ENCODE measurements at regions not wholly inside any gene's neighbourhood (a gene's known extent, or its start where the extent isn't known, plus 50 kb on each side); places are given as distances from the start of the nearest gene placed in this dataset.

DNA sequence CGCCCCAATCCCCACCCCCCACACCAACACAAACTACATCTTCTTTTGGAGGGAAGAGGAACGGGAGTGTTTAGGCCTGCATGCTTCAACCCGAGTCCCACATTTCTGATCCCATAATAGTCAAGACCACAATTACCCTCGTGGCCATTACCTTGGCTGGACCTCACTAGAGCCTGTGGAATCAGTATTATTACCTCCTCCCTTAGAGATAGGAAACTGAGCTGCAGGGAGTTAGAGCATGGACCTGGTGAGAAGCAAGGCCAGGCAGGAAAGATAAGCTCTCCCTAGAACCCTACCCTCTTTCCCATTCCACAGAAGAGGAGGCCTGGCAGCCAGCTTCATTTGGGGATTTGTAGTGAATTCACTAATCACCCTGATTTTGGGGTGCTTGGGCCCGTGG lies 74.1 kb downstream of the NCR2 start:
- intact Hi-C loops (cut with DNase I): no loop called here
- H3K36me3 ChIP-seq: no peaks in the 10 kb centered on the region
- DNase-seq (no peak), ATAC-seq (no peak)
- H3K4me3 ChIP-seq: no peak overlapping the region
- no peaks in the 10 kb centered on the region for H3K9me3 ChIP-seq
- H3K27me3 ChIP-seq: peaks cover 21% of the 10 kb centered on the region
- H3K27ac ChIP-seq: no peak overlapping the region
- H3K4me1 ChIP-seq: no peaks in the 10 kb centered on the region
- TF ChIP-seq, protein P1, sequence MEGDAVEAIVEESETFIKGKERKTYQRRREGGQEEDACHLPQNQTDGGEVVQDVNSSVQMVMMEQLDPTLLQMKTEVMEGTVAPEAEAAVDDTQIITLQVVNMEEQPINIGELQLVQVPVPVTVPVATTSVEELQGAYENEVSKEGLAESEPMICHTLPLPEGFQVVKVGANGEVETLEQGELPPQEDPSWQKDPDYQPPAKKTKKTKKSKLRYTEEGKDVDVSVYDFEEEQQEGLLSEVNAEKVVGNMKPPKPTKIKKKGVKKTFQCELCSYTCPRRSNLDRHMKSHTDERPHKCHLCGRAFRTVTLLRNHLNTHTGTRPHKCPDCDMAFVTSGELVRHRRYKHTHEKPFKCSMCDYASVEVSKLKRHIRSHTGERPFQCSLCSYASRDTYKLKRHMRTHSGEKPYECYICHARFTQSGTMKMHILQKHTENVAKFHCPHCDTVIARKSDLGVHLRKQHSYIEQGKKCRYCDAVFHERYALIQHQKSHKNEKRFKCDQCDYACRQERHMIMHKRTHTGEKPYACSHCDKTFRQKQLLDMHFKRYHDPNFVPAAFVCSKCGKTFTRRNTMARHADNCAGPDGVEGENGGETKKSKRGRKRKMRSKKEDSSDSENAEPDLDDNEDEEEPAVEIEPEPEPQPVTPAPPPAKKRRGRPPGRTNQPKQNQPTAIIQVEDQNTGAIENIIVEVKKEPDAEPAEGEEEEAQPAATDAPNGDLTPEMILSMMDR (IDR thresholded peaks at IDR 0.05): no peak

DNA sequence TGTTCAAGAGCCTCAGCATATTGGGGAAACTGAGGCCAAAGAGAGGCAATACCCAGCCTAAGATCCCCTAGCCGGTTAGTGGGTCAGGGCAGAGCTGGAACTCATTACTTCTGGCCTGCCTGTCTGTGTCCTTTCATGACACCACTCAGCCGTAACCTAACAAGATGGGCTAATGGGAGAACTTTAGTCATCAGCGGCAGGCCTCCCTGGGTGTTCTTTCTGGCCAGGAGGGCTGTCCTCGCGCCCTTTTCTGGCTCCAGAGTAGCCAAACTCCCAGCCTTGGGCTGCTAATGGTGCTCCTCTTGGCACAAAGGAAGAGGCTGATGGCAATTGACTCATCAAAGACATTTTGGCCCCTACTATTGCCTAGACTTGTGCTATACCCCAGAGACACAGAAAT lies 76.6 kb downstream of the NCR2 start:
- Histone ChIP-seq H3K9me3 (no peaks in the 10 kb centered on the region), H3K36me3 (no peaks in the 10 kb centered on the region), H3K4me1 (no peaks in the 10 kb centered on the region), H3K27ac (no peak overlapping the region), H3K4me3 (no peak overlapping the region), H3K27me3 (peaks cover 37% of the 10 kb centered on the region)
- intact Hi-C loops (cut with DNase I): no loop called here
- TF ChIP-seq, protein P1 (IDR thresholded peaks at IDR 0.05): no peak
- ATAC-seq (no peak), DNase-seq (no peak)

DNA sequence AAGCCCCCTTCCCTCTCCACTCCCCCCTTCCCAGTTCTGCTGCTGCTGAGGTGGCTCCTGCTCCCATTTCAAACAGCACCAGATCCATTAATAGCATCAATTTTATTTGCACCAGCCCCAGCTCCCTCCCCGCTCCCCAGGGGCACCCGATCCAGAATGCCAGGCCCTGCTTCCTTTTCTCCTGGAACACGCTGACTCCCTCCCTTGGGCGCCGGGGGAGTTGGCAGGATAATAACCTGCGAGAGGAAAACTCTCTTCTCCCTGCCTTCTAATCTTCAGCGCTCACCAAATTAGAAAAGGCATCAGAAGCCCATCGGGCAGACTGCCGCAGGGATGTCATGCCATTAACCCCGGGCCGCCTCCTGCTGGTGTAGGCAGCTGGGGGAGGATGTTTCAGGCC lies 77.8 kb downstream of the NCR2 start:
- intact Hi-C loops (cut with DNase I): no loop called here
- Histone ChIP-seq H3K4me3 (no peak overlapping the region), H3K36me3 (no peaks in the 10 kb centered on the region), H3K27ac (no peak overlapping the region), H3K9me3 (no peaks in the 10 kb centered on the region), H3K27me3 (peaks cover 37% of the 10 kb centered on the region), H3K4me1 (no peaks in the 10 kb centered on the region)
- TF ChIP-seq, protein P1 (IDR thresholded peaks at IDR 0.05): no peak
- no peak for ATAC-seq
- DNase-seq: no peak

DNA sequence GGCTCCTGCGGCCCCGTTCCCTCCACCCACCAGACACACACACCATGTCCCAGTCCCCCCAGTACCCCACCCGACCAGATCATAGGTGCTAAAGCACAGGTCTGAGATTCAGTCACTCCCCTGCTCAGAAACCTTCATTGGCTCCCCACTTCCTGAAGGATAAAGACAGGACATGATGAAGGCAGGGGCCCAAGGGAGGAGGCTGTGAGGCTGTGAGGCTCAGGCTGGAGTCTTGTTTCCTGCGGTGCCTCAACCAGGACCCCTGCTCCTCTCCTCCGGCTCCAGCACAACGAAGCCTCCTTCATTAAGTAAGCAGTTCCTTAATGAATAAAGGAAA lies 81.1 kb downstream of the NCR2 start:
- TF ChIP-seq, protein P1 (IDR thresholded peaks at IDR 0.05): no peak
- Histone ChIP-seq H3K9me3 (no peaks in the 10 kb centered on the region), H3K4me3 (no peak overlapping the region), H3K4me1 (no peaks in the 10 kb centered on the region), H3K27me3 (peaks cover 33% of the 10 kb centered on the region), H3K27ac (no peak overlapping the region), H3K36me3 (no peaks in the 10 kb centered on the region)
- ATAC-seq: no peak
- DNase-seq: no peak
- intact Hi-C loops (cut with DNase I): no loop called here

DNA sequence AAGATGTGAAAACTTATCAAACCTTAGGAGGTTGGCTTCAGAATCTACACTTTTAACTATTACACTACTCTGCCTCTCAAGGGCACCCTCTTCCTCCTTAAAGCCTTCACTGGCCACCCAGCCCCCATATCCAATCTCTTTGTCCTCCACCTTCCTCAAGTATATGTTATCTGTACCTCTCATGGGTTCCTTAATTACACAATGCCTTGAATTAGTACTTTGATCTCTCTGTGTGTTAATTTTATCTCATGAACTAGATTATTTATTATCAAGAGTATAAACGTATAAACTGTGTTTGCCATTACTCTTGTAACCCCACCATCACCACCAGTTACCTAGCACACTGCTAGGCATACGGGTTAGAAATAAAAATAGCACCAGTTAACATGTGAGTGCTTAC lies 83.3 kb downstream of the NCR2 start:
- DNase-seq: no peak
- Histone ChIP-seq H3K27ac (no peak overlapping the region), H3K36me3 (no peaks in the 10 kb centered on the region), H3K9me3 (no peaks in the 10 kb centered on the region), H3K4me3 (no peak overlapping the region), H3K4me1 (no peaks in the 10 kb centered on the region), H3K27me3 (peaks cover 21% of the 10 kb centered on the region)
- intact Hi-C loops (cut with DNase I): no loop called here
- TF ChIP-seq, protein P1 (IDR thresholded peaks at IDR 0.05): no peak
- no peak for ATAC-seq

DNA sequence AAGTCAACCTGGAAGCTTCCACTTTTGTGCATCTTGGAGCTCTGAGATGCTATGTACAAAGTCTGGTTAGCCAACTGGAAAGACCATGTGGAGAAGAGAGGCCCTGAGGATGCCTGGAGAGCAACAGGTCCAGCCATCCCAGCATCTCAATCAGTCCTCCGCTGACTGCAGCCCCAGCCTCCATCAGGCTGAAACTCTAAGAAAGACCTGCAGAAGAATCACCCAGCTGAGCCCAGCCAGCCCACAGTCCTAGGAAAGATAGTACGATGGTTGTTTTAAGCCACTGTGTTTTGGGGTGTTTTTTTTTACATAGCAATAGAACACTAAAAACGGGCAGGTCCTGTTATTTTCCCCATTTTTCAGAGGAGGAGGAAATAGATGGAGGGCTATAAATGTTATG lies 84.0 kb downstream of the NCR2 start:
- Histone ChIP-seq H3K9me3 (no peaks in the 10 kb centered on the region), H3K27me3 (peaks cover 16% of the 10 kb centered on the region), H3K36me3 (no peaks in the 10 kb centered on the region), H3K4me3 (no peak overlapping the region), H3K27ac (no peak overlapping the region), H3K4me1 (no peaks in the 10 kb centered on the region)
- TF ChIP-seq, protein P1 (IDR thresholded peaks at IDR 0.05): no peak
- intact Hi-C loops (cut with DNase I): no loop called here
- ATAC-seq: no peak
- no peak for DNase-seq
